Keratinocyte (primary cell): ENCODE measurements at regions not wholly inside any gene's neighbourhood (a gene's known extent, or its start where the extent isn't known, plus 50 kb on each side); places are given as distances from the start of the nearest gene placed in this dataset.

Experiments
- DNase-seq: peaks from one replicate; pipeline ENCODE4 v3.0.0-alpha.2; 2011; ENCODE audit warnings: low read depth, missing footprints, low spot score
- FAIRE-seq: peaks from 2 replicates; lab custom pipeline; 2011; peaks lifted over from hg19 to GRCh38; lab: Jason Lieb, UNC
- H2AFZ ChIP-seq: 2 replicates; pipeline ENCODE4 v1.6.0; 2012; ENCODE audit warnings: low read length, control low read depth, inconsistent platforms; ENCODE audit not compliant: control insufficient read depth
- H3K27ac ChIP-seq: 2 replicates; pipeline ENCODE4 v1.5.1; 2011; ENCODE audit warnings: low read length; ENCODE audit not compliant: control insufficient read depth, insufficient read depth
- H3K27me3 ChIP-seq: 3 replicates; pipeline ENCODE4 v1.6.0; 2011; ENCODE audit warnings: low read length; ENCODE audit not compliant: control insufficient read depth, insufficient read depth; ENCODE audit errors: extremely low read depth
- H3K36me3 ChIP-seq, 2 experiments: 2 replicates in 1 of 2; 3 replicates in 1 of 2; pipeline ENCODE4 v1.5.1; 2011; ENCODE audit warnings: low read length in 2 of 2, mild to moderate bottlenecking in 1 of 2; ENCODE audit not compliant: control insufficient read depth in 2 of 2, insufficient read depth in 2 of 2; ENCODE audit errors: extremely low read depth in 1 of 2
- H3K4me1 ChIP-seq: 3 replicates; pipeline ENCODE4 v1.5.1; 2011; ENCODE audit warnings: low read length; ENCODE audit not compliant: control insufficient read depth, insufficient read depth; ENCODE audit errors: extremely low read depth
- H3K4me2 ChIP-seq: 3 replicates; pipeline ENCODE4 v1.6.0; 2011; ENCODE audit warnings: low read depth, low read length; ENCODE audit not compliant: control insufficient read depth, insufficient read depth; ENCODE audit errors: extremely low read depth
- H3K4me3 ChIP-seq, 3 experiments: fragments of 200-600 bp in 1 of 3; sonication (generic) in 1 of 3; 2 replicates in 2 of 3; 3 replicates in 1 of 3; pipeline ENCODE4 v1.5.1; 2011 to 2016; ENCODE audit warnings: low read length in 3 of 3, mild to moderate bottlenecking in 3 of 3, control low read depth in 2 of 3, inconsistent platforms in 1 of 3, low read depth in 1 of 3, mixed read lengths in 1 of 3, mixed run types in 1 of 3, moderate library complexity in 1 of 3; ENCODE audit not compliant: control insufficient read depth in 2 of 3, insufficient read depth in 2 of 3; ENCODE audit errors: extremely low read depth in 1 of 3
- H3K79me2 ChIP-seq: 2 replicates; pipeline ENCODE4 v1.6.0; 2012; ENCODE audit warnings: low read length; ENCODE audit not compliant: control insufficient read depth, insufficient read depth
- H3K9ac ChIP-seq: 3 replicates; pipeline ENCODE4 v1.6.0; 2011; ENCODE audit warnings: low read length; ENCODE audit not compliant: control insufficient read depth, insufficient read depth; ENCODE audit errors: extremely low read depth
- H3K9me1 ChIP-seq: 3 replicates; pipeline ENCODE4 v1.6.0; 2011; ENCODE audit warnings: low read length; ENCODE audit not compliant: control insufficient read depth, insufficient read depth; ENCODE audit errors: extremely low read depth
- H3K9me3 ChIP-seq: 2 replicates; pipeline ENCODE4 v1.5.1; 2012; ENCODE audit warnings: low read depth, low read length; ENCODE audit not compliant: control insufficient read depth
- H4K20me1 ChIP-seq: 3 replicates; pipeline ENCODE4 v1.6.0; 2011; ENCODE audit warnings: low read length; ENCODE audit not compliant: control insufficient read depth, insufficient read depth; ENCODE audit errors: extremely low read depth
- EZH2 ChIP-seq: IDR thresholded peaks from one replicate; pipeline ENCODE4 v1.6.1; 2012; ENCODE audit warnings: inconsistent platforms, mild to moderate bottlenecking, low read length, moderate library complexity
- dilution Hi-C: fragments of 300-500 bp; cut with MboI; formaldehyde crosslinking; loops from one replicate; pipeline ENCODE4 v1.7.0; 2020; ENCODE audit warnings: low sequenced_read_pairs; ENCODE audit not compliant: extremely low pct_ligation_motif_present
- TF ChIP-seq, protein P1 (sequence below), 3 experiments: IDR thresholded peaks in 1 of 3; conservative IDR thresholded peaks in 1 of 3; optimal IDR thresholded peaks in 1 of 3; 2 replicates in 2 of 3; 3 replicates in 1 of 3; pipeline versions ENCODE3 to v1.5.1; 2011; ENCODE audit warnings: low read length in 3 of 3, mild to moderate bottlenecking in 3 of 3, moderate library complexity in 2 of 3, control low read depth in 1 of 3, inconsistent platforms in 1 of 3; ENCODE audit not compliant: insufficient read depth in 2 of 3; ENCODE audit errors: extremely low read depth in 1 of 3

DNA sequence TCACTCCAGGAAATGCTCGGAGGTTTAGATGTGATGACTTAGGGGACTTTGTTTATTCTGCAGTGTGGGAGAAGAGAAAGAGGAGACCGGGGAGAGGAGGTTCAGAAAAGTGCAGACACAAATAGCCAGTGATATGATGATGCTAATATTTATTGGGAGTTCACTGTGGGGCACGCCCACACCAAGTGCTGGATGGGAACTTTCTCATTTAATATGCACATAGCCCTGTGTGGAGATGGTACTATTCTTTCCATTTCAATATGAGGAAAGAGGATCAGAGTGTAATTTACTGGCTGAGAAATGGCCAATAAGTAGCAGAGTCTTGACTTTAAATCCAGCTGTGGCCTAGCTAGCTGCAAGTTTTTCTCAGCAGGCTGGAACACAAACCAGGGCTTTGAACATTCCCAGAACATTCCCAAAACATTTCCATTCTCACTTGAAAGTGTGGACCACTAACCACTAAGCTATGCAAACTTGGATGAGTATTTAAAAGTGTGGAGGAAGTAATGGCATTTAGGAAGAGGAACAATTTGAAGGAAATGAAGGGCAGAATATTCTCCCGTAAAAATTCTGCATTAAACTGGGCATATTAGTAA lies 231.7 kb downstream of the HS3ST1 start:
- H3K27ac ChIP-seq, result no peak overlapping the region
- FAIRE-seq, result no peak

GRCh38 chr4:11194431-11194830 lies 234.3 kb downstream of the HS3ST1 start:
- Histone ChIP-seq H3K9me1 (no peaks in the 10 kb centered on the region), H3K4me3 (no peak overlapping the region), H3K27me3 (no peaks in the 10 kb centered on the region), H2AFZ (no peak overlapping the region), H3K4me1 (no peaks in the 10 kb centered on the region), H3K9me3 (no peaks in the 10 kb centered on the region), H3K36me3 (no peaks in the 10 kb centered on the region), H4K20me1 (no peaks in the 10 kb centered on the region), H3K79me2 (no peaks in the 10 kb centered on the region), H3K27ac (no peak overlapping the region), H3K9ac (no peak overlapping the region), H3K4me2 (no peak overlapping the region)
- dilution Hi-C loops, result no loop called here
- FAIRE-seq, result no peak
- no peak for TF ChIP-seq EZH2
- TF ChIP-seq, protein P1, sequence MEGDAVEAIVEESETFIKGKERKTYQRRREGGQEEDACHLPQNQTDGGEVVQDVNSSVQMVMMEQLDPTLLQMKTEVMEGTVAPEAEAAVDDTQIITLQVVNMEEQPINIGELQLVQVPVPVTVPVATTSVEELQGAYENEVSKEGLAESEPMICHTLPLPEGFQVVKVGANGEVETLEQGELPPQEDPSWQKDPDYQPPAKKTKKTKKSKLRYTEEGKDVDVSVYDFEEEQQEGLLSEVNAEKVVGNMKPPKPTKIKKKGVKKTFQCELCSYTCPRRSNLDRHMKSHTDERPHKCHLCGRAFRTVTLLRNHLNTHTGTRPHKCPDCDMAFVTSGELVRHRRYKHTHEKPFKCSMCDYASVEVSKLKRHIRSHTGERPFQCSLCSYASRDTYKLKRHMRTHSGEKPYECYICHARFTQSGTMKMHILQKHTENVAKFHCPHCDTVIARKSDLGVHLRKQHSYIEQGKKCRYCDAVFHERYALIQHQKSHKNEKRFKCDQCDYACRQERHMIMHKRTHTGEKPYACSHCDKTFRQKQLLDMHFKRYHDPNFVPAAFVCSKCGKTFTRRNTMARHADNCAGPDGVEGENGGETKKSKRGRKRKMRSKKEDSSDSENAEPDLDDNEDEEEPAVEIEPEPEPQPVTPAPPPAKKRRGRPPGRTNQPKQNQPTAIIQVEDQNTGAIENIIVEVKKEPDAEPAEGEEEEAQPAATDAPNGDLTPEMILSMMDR (optimal IDR thresholded peaks at IDR 0.05 in 1 of 3, IDR thresholded peaks at IDR 0.05 in 1 of 3, conservative IDR thresholded peaks at IDR 0.05 in 1 of 3; ENCODE audit: extremely low read depth in 1 of 3, insufficient read depth in 2 of 3, low read length in 3 of 3), result no peak
- no peak for DNase-seq

More for the DNA sequence above, 231.7 kb downstream of the HS3ST1 start:
- Histone ChIP-seq H3K79me2 (no peaks in the 10 kb centered on the region), H3K4me2 (no peak overlapping the region), H3K9ac (no peak overlapping the region), H3K4me1 (no peaks in the 10 kb centered on the region), H3K4me3 (no peak overlapping the region), H3K9me3 (no peaks in the 10 kb centered on the region), H3K9me1 (no peaks in the 10 kb centered on the region), H3K27me3 (no peaks in the 10 kb centered on the region), H3K36me3 (no peaks in the 10 kb centered on the region), H4K20me1 (no peaks in the 10 kb centered on the region), H2AFZ (no peak overlapping the region)
- dilution Hi-C loops, result no loop called here
- no peak for TF ChIP-seq EZH2
- TF ChIP-seq, protein P1 (optimal IDR thresholded peaks at IDR 0.05 in 1 of 3, IDR thresholded peaks at IDR 0.05 in 1 of 3, conservative IDR thresholded peaks at IDR 0.05 in 1 of 3; ENCODE audit: extremely low read depth in 1 of 3, insufficient read depth in 2 of 3, low read length in 3 of 3), result no peak
- DNase-seq, result no peak
